Testis (tissue), 2 donors: ENCODE measurements at regions not wholly inside any gene's neighbourhood (a gene's known extent, or its start where the extent isn't known, plus 50 kb on each side); places are given as distances from the start of the nearest gene placed in this dataset.

Experiments
- CTCF ChIP-seq, 3 experiments: fragments of 450-650 bp in 2 of 3; fragments of 200-600 bp in 1 of 3; sonication (generic) in 1 of 3; IDR thresholded peaks; one replicate each; pipeline ENCODE4 v1.5.1; 2016 to 2019; ENCODE audit warnings: antibody characterized with exemption in 3 of 3, mild to moderate bottlenecking in 2 of 3, moderate library complexity in 1 of 3
- POLR2A ChIP-seq: fragments of 450-650 bp; IDR thresholded peaks from one replicate; pipeline ENCODE4 v1.6.1; 2017; ENCODE audit warnings: antibody characterized with exemption, mild to moderate bottlenecking, moderate library complexity

- TF ChIP-seq CTCF (IDR thresholded peaks at IDR 0.05) = no peak
- no peak for TF ChIP-seq POLR2A
Observed at GRCh38 chr3:116837483-116837882, 127.9 kb downstream of the TUSC7 start.
